ENCODE measurements at regions not wholly inside any gene's neighbourhood (a gene's known extent, or its start where the extent isn't known, plus 50 kb on each side); places are given as distances from the start of the nearest gene placed in this dataset.

DNA sequence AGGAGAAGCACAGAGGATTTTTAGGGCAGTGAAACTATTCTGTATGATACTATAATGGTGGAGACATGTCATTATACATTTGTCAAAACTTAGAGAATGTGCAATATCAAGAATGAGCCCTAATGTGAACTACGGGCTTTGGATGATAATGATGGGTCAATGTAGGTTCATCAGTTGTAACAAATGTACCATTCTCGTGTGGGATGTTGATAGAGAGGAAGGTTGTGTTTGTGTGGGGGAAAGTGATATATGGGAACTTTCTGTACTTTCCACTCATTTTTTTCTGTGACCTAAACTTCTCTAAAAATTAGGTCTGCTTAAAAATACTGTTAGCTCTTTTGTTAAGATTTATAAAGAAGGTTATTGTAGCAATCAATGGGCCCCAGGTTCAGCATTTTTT is 138.9 kb downstream of the SPATA31D1 start:
- H3K4me1 ChIP-seq: no peaks in the 10 kb centered on the region
- no peaks in the 10 kb centered on the region for H3K36me3 ChIP-seq
- TF ChIP-seq, protein P1, sequence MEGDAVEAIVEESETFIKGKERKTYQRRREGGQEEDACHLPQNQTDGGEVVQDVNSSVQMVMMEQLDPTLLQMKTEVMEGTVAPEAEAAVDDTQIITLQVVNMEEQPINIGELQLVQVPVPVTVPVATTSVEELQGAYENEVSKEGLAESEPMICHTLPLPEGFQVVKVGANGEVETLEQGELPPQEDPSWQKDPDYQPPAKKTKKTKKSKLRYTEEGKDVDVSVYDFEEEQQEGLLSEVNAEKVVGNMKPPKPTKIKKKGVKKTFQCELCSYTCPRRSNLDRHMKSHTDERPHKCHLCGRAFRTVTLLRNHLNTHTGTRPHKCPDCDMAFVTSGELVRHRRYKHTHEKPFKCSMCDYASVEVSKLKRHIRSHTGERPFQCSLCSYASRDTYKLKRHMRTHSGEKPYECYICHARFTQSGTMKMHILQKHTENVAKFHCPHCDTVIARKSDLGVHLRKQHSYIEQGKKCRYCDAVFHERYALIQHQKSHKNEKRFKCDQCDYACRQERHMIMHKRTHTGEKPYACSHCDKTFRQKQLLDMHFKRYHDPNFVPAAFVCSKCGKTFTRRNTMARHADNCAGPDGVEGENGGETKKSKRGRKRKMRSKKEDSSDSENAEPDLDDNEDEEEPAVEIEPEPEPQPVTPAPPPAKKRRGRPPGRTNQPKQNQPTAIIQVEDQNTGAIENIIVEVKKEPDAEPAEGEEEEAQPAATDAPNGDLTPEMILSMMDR (IDR thresholded peaks at IDR 0.05): no peak
- TF ChIP-seq EP300 (IDR thresholded peaks at IDR 0.05; ENCODE audit: low read depth) (no peak), POLR2A (IDR thresholded peaks at IDR 0.05) (no peak), POLR2AphosphoS5 (IDR thresholded peaks at IDR 0.05) (no peak)
- no peaks in the 10 kb centered on the region for H3K9me3 ChIP-seq
- no peak overlapping the region for H3K27ac ChIP-seq
- in situ Hi-C loops (cut with MboI; ENCODE audit: low pct_ligation_motif_present in 1 of 4, low pct_unique_long_range_greater_than_20kb in 1 of 4, low sequenced_read_pairs in 3 of 4): no loop called here
- intact Hi-C loops (cut with DNase I; ENCODE audit: low total_unique reads): no loop called here
- H3K27me3 ChIP-seq: no peaks in the 10 kb centered on the region
- WGBS, 2 donors (ENCODE audit: low coverage in 1 of 2): 73 to 84% methylated on average over 2 of the region's 2 CpGs
- DNase-seq: no peak
- no peak overlapping the region for H3K4me3 ChIP-seq

DNA sequence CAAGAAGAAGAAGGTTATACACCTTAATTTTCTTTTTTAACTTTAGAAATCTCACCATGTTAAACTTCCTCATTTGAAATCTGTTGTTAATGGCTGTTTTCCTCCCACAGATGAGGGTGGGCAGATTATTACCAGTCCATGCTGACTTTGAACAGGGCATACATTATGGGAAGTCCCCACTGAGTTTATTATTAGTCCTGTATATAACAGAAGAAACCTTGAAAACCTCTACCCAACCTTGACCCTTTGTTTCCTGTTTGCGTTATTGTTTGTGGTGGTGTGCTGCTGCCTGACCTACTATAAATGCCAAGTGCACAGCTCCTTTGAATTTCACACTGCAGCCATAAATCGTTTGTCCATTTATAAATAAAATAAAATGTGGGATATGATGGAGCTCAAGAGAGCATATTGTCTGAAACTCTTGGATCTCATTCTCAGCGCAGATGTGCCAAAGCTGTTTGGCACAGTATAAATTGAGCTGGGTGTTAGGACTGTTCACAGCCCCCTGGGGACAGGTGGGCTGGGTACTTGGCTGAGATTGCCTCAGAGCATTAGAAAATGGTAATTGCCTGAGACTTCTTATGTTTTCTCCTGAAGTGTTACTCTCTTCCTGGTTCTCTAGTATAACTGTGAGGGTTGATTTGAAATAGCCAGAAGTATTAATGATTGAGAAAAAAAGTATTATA is 139.6 kb downstream of the SPATA31D1 start:
- no peak overlapping the region for H3K27ac ChIP-seq
- 52 to 55% methylated on average over 3 of the region's 3 CpGs for WGBS, 2 donors (ENCODE audit: low coverage in 1 of 2)
- no peaks in the 10 kb centered on the region for H3K27me3 ChIP-seq
- in situ Hi-C loops (cut with MboI; ENCODE audit: low pct_ligation_motif_present in 1 of 4, low pct_unique_long_range_greater_than_20kb in 1 of 4, low sequenced_read_pairs in 3 of 4): no loop called here
- intact Hi-C loops (cut with DNase I; ENCODE audit: low total_unique reads): no loop called here
- H3K4me3 ChIP-seq: no peak overlapping the region
- no peaks in the 10 kb centered on the region for H3K4me1 ChIP-seq
- no peaks in the 10 kb centered on the region for H3K36me3 ChIP-seq
- TF ChIP-seq EP300 (IDR thresholded peaks at IDR 0.05; ENCODE audit: low read depth): no peak
- TF ChIP-seq POLR2A (IDR thresholded peaks at IDR 0.05): no peak
- TF ChIP-seq, protein P1 (IDR thresholded peaks at IDR 0.05): no peak
- no peak for TF ChIP-seq POLR2AphosphoS5 (IDR thresholded peaks at IDR 0.05)
- no peak for DNase-seq
- H3K9me3 ChIP-seq: no peaks in the 10 kb centered on the region

DNA sequence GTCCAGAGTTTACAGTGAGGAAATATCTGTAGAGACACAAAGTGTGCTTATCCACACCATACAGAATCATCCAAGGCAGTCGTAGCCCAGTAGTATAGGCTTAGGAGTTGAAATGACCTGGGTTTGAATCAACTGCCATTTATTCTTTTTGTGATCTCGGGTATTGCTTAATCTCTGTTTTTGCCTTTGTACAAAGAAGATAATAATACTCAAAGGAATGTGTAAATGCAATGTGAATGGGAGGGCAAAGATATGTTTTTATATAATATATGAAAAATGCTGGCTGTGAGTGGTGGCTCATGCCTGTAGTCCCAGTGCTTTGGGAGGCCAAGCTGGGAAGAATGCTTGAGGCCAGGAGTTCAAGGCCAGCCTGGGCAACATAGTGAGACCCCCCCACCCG is 141.1 kb downstream of the SPATA31D1 start:
- in situ Hi-C loops (cut with MboI; ENCODE audit: low pct_ligation_motif_present in 1 of 4, low pct_unique_long_range_greater_than_20kb in 1 of 4, low sequenced_read_pairs in 3 of 4): no loop called here
- intact Hi-C loops (cut with DNase I; ENCODE audit: low total_unique reads): no loop called here
- Histone ChIP-seq H3K36me3 (no peaks in the 10 kb centered on the region), H3K27me3 (no peaks in the 10 kb centered on the region), H3K4me1 (no peaks in the 10 kb centered on the region), H3K4me3 (no peak overlapping the region), H3K27ac (no peak overlapping the region), H3K9me3 (no peaks in the 10 kb centered on the region)
- TF ChIP-seq EP300 (IDR thresholded peaks at IDR 0.05; ENCODE audit: low read depth) (no peak), POLR2A (IDR thresholded peaks at IDR 0.05) (no peak), POLR2AphosphoS5 (IDR thresholded peaks at IDR 0.05) (no peak)
- TF ChIP-seq, protein P1 (IDR thresholded peaks at IDR 0.05): no peak
- no peak for DNase-seq
- WGBS, 2 donors (ENCODE audit: low coverage in 1 of 2): 93% methylated on average over 2 to 3 of the region's 3 CpGs

DNA sequence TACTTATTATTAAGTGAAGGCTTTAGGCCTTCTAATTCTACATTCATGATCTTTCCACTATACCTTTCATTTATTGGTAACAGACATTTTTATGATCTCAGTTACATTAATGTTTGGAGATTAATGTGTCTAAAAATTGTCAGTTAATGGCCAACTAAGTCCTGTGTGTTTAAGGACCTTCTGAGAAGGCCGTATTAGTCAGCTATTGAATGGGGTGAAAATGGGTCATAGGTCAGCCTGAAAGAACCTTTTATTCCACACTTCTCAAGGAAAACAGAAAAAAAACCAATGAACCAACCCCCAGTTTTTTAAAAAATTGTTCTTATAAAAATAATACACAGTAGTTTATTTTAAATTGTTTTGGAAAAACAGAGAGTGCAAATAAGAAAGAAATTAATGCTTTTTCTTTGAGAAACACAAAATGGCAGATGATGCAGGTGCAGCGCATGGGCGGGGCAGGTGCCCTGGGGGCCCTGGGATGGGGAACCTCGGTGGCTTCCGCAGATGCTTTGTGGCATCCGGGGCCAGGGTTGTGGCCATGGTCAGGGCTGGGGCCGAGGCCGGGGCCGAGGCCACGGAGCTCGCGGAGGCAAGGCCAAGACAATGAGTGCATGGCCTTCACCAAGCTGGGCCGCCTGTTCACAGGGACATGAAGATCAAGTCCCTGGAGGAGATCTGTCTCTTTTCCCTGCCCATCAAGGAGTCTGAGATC is 141.9 kb downstream of the SPATA31D1 start:
- no peak overlapping the region for H3K4me3 ChIP-seq
- 91% methylated on average over 9 to 13 of the region's 13 CpGs for WGBS, 2 donors (ENCODE audit: low coverage in 1 of 2)
- no peak for DNase-seq
- H3K36me3 ChIP-seq: no peaks in the 10 kb centered on the region
- no peaks in the 10 kb centered on the region for H3K27me3 ChIP-seq
- TF ChIP-seq POLR2A (IDR thresholded peaks at IDR 0.05): no peak
- TF ChIP-seq EP300 (IDR thresholded peaks at IDR 0.05; ENCODE audit: low read depth): no peak
- TF ChIP-seq, protein P1 (IDR thresholded peaks at IDR 0.05): no peak
- TF ChIP-seq POLR2AphosphoS5 (IDR thresholded peaks at IDR 0.05): no peak
- intact Hi-C loops (cut with DNase I; ENCODE audit: low total_unique reads): no loop called here
- no peaks in the 10 kb centered on the region for H3K9me3 ChIP-seq
- no peak overlapping the region for H3K27ac ChIP-seq
- in situ Hi-C loops (cut with MboI; ENCODE audit: low pct_ligation_motif_present in 1 of 4, low pct_unique_long_range_greater_than_20kb in 1 of 4, low sequenced_read_pairs in 3 of 4): no loop called here
- no peaks in the 10 kb centered on the region for H3K4me1 ChIP-seq

Data from transverse colon (tissue), 4 donors.